H1 (cell line): ENCODE measurements at regions not wholly inside any gene's neighbourhood (a gene's known extent, or its start where the extent isn't known, plus 50 kb on each side); places are given as distances from the start of the nearest gene placed in this dataset.

Experiments used
- CREB1 ChIP-seq: IDR thresholded peaks from 2 replicates; pipeline ENCODE4 v1.6.1; 2012; ENCODE audit warnings: inconsistent platforms
- RNF2 ChIP-seq: fragments of 200-900, 300-1000 bp; sonication (generic); IDR thresholded peaks from 2 replicates; pipeline ENCODE4 v1.7.1; 2016; ENCODE audit warnings: borderline replicate concordance, low read depth, mild to moderate bottlenecking, antibody characterized with exemption, low read length; ENCODE audit not compliant: poor library complexity, severe bottlenecking; ENCODE audit errors: missing control alignments
- SIX5 ChIP-seq: IDR thresholded peaks from 2 replicates; pipeline ENCODE4 v1.6.1; 2011; ENCODE audit warnings: mild to moderate bottlenecking, low read depth, low read length
- TF ChIP-seq, protein P1 (sequence below): IDR thresholded peaks from 2 replicates; pipeline ENCODE4 v1.6.1; 2011; ENCODE audit warnings: low read length, improper control_type of control experiment
- TF ChIP-seq, protein P2 (sequence below): IDR thresholded peaks from 2 replicates; pipeline ENCODE4 v1.6.1; 2012; ENCODE audit warnings: low read length, inconsistent platforms

DNA sequence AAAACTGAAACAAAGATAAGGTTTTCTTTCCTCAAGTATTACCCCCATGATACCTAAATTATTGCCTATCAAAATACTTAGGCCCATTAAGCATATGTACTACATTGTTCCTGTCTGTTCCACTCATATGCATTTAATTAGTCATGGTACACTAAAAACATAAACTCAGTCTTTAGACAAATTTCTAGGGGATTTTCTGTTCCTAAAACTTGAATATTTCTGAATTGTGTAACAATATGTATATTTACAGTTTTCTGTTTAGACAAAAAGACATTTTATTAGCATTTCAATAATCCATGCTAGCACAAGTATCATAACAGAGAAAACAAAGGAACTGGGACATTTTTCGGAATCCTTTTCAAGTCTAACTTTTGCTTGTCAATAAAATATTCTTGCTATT, 234.2 kb downstream of the CRPPA start (continued):
- TF ChIP-seq, protein P1, sequence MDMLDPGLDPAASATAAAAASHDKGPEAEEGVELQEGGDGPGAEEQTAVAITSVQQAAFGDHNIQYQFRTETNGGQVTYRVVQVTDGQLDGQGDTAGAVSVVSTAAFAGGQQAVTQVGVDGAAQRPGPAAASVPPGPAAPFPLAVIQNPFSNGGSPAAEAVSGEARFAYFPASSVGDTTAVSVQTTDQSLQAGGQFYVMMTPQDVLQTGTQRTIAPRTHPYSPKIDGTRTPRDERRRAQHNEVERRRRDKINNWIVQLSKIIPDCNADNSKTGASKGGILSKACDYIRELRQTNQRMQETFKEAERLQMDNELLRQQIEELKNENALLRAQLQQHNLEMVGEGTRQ = no peak
- TF ChIP-seq RNF2 (no peak), SIX5 (no peak), CREB1 (no peak)
- TF ChIP-seq, protein P2, sequence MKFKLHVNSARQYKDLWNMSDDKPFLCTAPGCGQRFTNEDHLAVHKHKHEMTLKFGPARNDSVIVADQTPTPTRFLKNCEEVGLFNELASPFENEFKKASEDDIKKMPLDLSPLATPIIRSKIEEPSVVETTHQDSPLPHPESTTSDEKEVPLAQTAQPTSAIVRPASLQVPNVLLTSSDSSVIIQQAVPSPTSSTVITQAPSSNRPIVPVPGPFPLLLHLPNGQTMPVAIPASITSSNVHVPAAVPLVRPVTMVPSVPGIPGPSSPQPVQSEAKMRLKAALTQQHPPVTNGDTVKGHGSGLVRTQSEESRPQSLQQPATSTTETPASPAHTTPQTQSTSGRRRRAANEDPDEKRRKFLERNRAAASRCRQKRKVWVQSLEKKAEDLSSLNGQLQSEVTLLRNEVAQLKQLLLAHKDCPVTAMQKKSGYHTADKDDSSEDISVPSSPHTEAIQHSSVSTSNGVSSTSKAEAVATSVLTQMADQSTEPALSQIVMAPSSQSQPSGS = no peak
